HCT116 (cell line): ENCODE measurements at regions not wholly inside any gene's neighbourhood (a gene's known extent, or its start where the extent isn't known, plus 50 kb on each side); places are given as distances from the start of the nearest gene placed in this dataset.

ENCODE experiments used
- ATAC-seq: fragments of 200-7000 bp; cut with Tn5 transposase; 2 replicates; pipeline ENCODE4 v1.9.1; 2020; ENCODE audit warnings: mild to moderate bottlenecking, moderate library complexity
- BruUV-seq: library from RNA; stranded (reverse); fragments of 400-500 nt; replicated peaks from 2 replicates; lab custom pipeline; 2021; lab: Mats Ljungman, UMichigan
- CTCF ChIA-PET: fragments of 300-600 bp; sonication (Branson Sonifier 250); formaldehyde crosslinking; loops from one replicate; lab custom pipeline; 2021; ENCODE audit warnings: antibody characterized with exemption; lab: Charles Lee
- POLR2A ChIA-PET: fragments of 300-600, 350-600 bp; sonication (Branson Sonifier 250); formaldehyde crosslinking; loops from one replicate; lab custom pipeline; 2021; ENCODE audit warnings: antibody characterized with exemption; lab: Charles Lee
- RAD21 ChIA-PET, 2 experiments: fragments of 300-600 bp; sonication (Branson Sonifier 250); formaldehyde crosslinking; loops; one replicate each; lab custom pipeline; 2023; ENCODE audit warnings: low total read pairs in 2 of 2; ENCODE audit not compliant: uncharacterized antibody in 2 of 2, unreplicated experiment in 2 of 2, low non-redundant PET in 1 of 2; lab: Charles Lee
- DNase-seq: peaks from one replicate; pipeline ENCODE4 v3.0.0-alpha.2; 2010; ENCODE audit warnings: low read depth, low spot score
- H2AFZ ChIP-seq: fragments of 200-600 bp; shearing (Covaris generic), sonication (generic); 2 replicates; pipeline ENCODE4 v1.6.1; 2017; ENCODE audit warnings: low read depth, mixed run types, mixed read lengths, antibody characterized with exemption, low read length; ENCODE audit not compliant: poor library complexity, severe bottlenecking
- H3K27ac ChIP-seq: 2 replicates; pipeline ENCODE4 v1.5.1; 2012; ENCODE audit warnings: low read depth, low read length
- H3K27me3 ChIP-seq: fragments of 200-600 bp; sonication (generic); 2 replicates; pipeline ENCODE4 v1.6.1; 2016; ENCODE audit warnings: mixed run types, low read length, mixed read lengths; ENCODE audit not compliant: insufficient read depth
- H3K36me3 ChIP-seq, 2 experiments: fragments of 200-500 bp in 1 of 2; fragments of 200-600 bp in 1 of 2; sonication (Bioruptor generic) in 1 of 2; sonication (generic) in 1 of 2; 2 replicates each; pipeline versions ENCODE4 v1.5.1 to v1.6.1; 2014 to 2016; ENCODE audit warnings: low read length in 2 of 2, inconsistent platforms in 1 of 2, mixed read lengths in 1 of 2, mixed run types in 1 of 2; ENCODE audit not compliant: insufficient read depth in 2 of 2, control insufficient read depth in 1 of 2
- H3K4me1 ChIP-seq, 2 experiments: fragments of 200-600 bp in 1 of 2; sonication (generic) in 1 of 2; 2 replicates each; pipeline versions ENCODE4 v1.5.1 to v1.6.1; 2012 to 2017; ENCODE audit warnings: low read length in 2 of 2, inconsistent platforms in 1 of 2, mild to moderate bottlenecking in 1 of 2, mixed read lengths in 1 of 2, mixed run types in 1 of 2, moderate library complexity in 1 of 2; ENCODE audit not compliant: insufficient read depth in 2 of 2, control insufficient read depth in 1 of 2
- H3K4me2 ChIP-seq: fragments of 200-600 bp; sonication (generic); 2 replicates; pipeline ENCODE4 v1.6.1; 2017; ENCODE audit warnings: mixed run types, low read length, mixed read lengths
- H3K4me3 ChIP-seq, 2 experiments: fragments of 200-600 bp in 1 of 2; sonication (generic) in 1 of 2; replicated peaks in 1 of 2; 2 replicates each; pipeline ENCODE4 v1.5.1; 2011 to 2016; ENCODE audit warnings: low read length in 2 of 2, control low read depth in 1 of 2, low read depth in 1 of 2, mild to moderate bottlenecking in 1 of 2, mixed read lengths in 1 of 2, mixed run types in 1 of 2
- H3K79me2 ChIP-seq: fragments of 200-600 bp; sonication (generic); 2 replicates; pipeline ENCODE4 v1.6.1; 2017; ENCODE audit warnings: mild to moderate bottlenecking, mixed run types, low read length, moderate library complexity, mixed read lengths; ENCODE audit not compliant: insufficient read depth
- H3K9ac ChIP-seq: fragments of 200-600 bp; sonication (generic); 2 replicates; pipeline ENCODE4 v1.6.1; 2016; ENCODE audit warnings: low read length, mixed read lengths
- H3K9me2 ChIP-seq: fragments of 200-600 bp; sonication (generic), shearing (Covaris generic); 2 replicates; pipeline ENCODE4 v1.6.1; 2017; ENCODE audit warnings: mixed run types, mild to moderate bottlenecking, moderate library complexity; ENCODE audit not compliant: insufficient read depth
- H3K9me3 ChIP-seq, 2 experiments: fragments of 200-500 bp in 1 of 2; fragments of 200-600 bp in 1 of 2; sonication (Bioruptor generic) in 1 of 2; sonication (generic) in 1 of 2; 2 replicates each; pipeline ENCODE4 v1.6.1; 2014 to 2017; ENCODE audit warnings: low read length in 2 of 2, mixed read lengths in 2 of 2, inconsistent platforms in 1 of 2, low read depth in 1 of 2, mild to moderate bottlenecking in 1 of 2, mixed run types in 1 of 2, moderate library complexity in 1 of 2; ENCODE audit not compliant: control insufficient read depth in 1 of 2, insufficient read depth in 1 of 2
- H4K20me1 ChIP-seq: fragments of 200-600 bp; sonication (generic), shearing (Covaris generic); 2 replicates; pipeline ENCODE4 v1.6.1; 2017; ENCODE audit warnings: mixed run types, mild to moderate bottlenecking, moderate library complexity; ENCODE audit not compliant: insufficient read depth
- CBX3 ChIP-seq: IDR thresholded peaks from 2 replicates; pipeline ENCODE4 v1.6.1; 2012; ENCODE audit warnings: low read depth
- EZH2 ChIP-seq: fragments of 200-600 bp; sonication (generic); IDR thresholded peaks from 2 replicates; pipeline ENCODE4 v1.6.1; 2017; ENCODE audit warnings: antibody characterized with exemption, mixed run types
- EZH2phosphoT487 ChIP-seq: fragments of 200-600 bp; IDR thresholded peaks from 2 replicates; pipeline ENCODE4 v1.6.1; 2018; ENCODE audit warnings: antibody characterized with exemption, borderline replicate concordance
- RAD21 ChIP-seq: IDR thresholded peaks from 2 replicates; pipeline ENCODE4 v1.6.1; 2012; ENCODE audit warnings: low read depth, mild to moderate bottlenecking
- SIN3A ChIP-seq: IDR thresholded peaks from 2 replicates; pipeline ENCODE4 v1.6.1; 2012; ENCODE audit warnings: low read depth
- SP1 ChIP-seq: IDR thresholded peaks from 2 replicates; pipeline ENCODE4 v1.6.1; 2012; ENCODE audit warnings: low read depth
- SRF ChIP-seq: IDR thresholded peaks from 2 replicates; pipeline ENCODE4 v1.6.1; 2012; ENCODE audit warnings: low read depth
- TCF7L2 ChIP-seq: IDR thresholded peaks from 2 replicates; pipeline ENCODE4 v1.7.0; 2011; ENCODE audit warnings: borderline replicate concordance, inconsistent platforms; ENCODE audit not compliant: insufficient read depth, insufficient read length; ENCODE audit errors: extremely low read depth
- YY1 ChIP-seq: IDR thresholded peaks from 2 replicates; pipeline ENCODE4 v1.6.1; 2011; ENCODE audit warnings: low read length, low read depth, moderate library complexity, mild to moderate bottlenecking; ENCODE audit not compliant: insufficient replicate concordance; ENCODE audit errors: extremely low read depth
- ZNF274 ChIP-seq: fragments of 200-500 bp; sonication (Bioruptor generic); IDR thresholded peaks from 2 replicates; pipeline ENCODE4 v1.6.1; 2014; ENCODE audit warnings: mild to moderate bottlenecking, low read depth, low read length, inconsistent platforms
- intact Hi-C: fragments of 100-400 bp; cut with micrococcal nuclease; formaldehyde crosslinking; loops from 2 replicates; pipeline ENCODE4 v1.10.0; 2022
- TF ChIP-seq, protein P1 (sequence below): IDR thresholded peaks from 2 replicates; pipeline ENCODE4 v1.6.1; 2012
- TF ChIP-seq, protein P2 (sequence below): IDR thresholded peaks from 2 replicates; pipeline ENCODE4 v1.6.1; 2011; ENCODE audit warnings: mild to moderate bottlenecking, low read length, moderate library complexity; ENCODE audit not compliant: insufficient replicate concordance; ENCODE audit errors: extremely low read depth
- TF ChIP-seq, protein P3 (sequence below), 3 experiments: fragments of 200-600 bp in 1 of 3; sonication (generic) in 1 of 3; IDR thresholded peaks in 2 of 3; conservative IDR thresholded peaks in 1 of 3; 2 replicates each; pipeline ENCODE4 v1.5.1; 2012 to 2017; ENCODE audit warnings: low read depth in 2 of 3, low read length in 2 of 3, antibody characterized with exemption in 1 of 3, borderline replicate concordance in 1 of 3, control low read depth in 1 of 3, mild to moderate bottlenecking in 1 of 3, mixed read lengths in 1 of 3, mixed run types in 1 of 3, moderate library complexity in 1 of 3; ENCODE audit not compliant: insufficient read depth in 1 of 3

DNA sequence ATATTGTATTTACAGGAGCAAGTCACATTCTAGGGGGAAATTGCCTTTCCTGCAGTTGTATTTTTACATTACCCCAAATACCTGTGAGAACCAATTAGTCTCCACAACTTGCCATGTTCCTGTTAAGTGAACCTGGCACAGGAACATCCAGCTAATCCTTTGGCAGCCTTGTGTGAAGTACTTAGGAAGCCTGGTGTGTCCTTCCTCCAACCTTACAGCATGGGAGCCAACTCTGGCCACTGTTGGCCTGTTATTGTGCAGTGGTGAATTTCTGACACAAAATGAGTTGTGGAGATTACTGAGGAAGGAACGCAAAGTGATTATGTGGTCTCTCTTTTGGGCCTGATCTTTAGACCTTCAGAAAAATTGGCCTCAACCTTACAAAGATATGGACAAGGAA is 238.0 kb upstream of the PITX2 start:
- Histone ChIP-seq H2AFZ (no peak overlapping the region), H3K4me1 (no peaks in the 10 kb centered on the region; a peak in 1 of 4 replicates), H3K9me3 (no peaks in the 10 kb centered on the region), H3K79me2 (no peaks in the 10 kb centered on the region), H3K4me2 (no peak overlapping the region), H3K9ac (no peak overlapping the region), H3K9me2 (0 out of 2 replicates have a peak, but pooled peaks cover 4% of the 10 kb centered on the region), H4K20me1 (no peaks in the 10 kb centered on the region), H3K27me3 (no peaks in the 10 kb centered on the region), H3K36me3 (no peaks in the 10 kb centered on the region), H3K27ac (no peak overlapping the region), H3K4me3 (no peak overlapping the region)
- TF ChIP-seq, protein P1, sequence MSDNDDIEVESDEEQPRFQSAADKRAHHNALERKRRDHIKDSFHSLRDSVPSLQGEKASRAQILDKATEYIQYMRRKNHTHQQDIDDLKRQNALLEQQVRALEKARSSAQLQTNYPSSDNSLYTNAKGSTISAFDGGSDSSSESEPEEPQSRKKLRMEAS, result no peak
- TF ChIP-seq RAD21, result no peak
- TF ChIP-seq SRF, result no peak
- TF ChIP-seq, protein P2, sequence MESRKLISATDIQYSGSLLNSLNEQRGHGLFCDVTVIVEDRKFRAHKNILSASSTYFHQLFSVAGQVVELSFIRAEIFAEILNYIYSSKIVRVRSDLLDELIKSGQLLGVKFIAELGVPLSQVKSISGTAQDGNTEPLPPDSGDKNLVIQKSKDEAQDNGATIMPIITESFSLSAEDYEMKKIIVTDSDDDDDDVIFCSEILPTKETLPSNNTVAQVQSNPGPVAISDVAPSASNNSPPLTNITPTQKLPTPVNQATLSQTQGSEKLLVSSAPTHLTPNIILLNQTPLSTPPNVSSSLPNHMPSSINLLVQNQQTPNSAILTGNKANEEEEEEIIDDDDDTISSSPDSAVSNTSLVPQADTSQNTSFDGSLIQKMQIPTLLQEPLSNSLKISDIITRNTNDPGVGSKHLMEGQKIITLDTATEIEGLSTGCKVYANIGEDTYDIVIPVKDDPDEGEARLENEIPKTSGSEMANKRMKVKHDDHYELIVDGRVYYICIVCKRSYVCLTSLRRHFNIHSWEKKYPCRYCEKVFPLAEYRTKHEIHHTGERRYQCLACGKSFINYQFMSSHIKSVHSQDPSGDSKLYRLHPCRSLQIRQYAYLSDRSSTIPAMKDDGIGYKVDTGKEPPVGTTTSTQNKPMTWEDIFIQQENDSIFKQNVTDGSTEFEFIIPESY, result no peak
- TF ChIP-seq CBX3, result no peak
- no peak for TF ChIP-seq SIN3A
- no peak for TF ChIP-seq YY1
- TF ChIP-seq, protein P3, sequence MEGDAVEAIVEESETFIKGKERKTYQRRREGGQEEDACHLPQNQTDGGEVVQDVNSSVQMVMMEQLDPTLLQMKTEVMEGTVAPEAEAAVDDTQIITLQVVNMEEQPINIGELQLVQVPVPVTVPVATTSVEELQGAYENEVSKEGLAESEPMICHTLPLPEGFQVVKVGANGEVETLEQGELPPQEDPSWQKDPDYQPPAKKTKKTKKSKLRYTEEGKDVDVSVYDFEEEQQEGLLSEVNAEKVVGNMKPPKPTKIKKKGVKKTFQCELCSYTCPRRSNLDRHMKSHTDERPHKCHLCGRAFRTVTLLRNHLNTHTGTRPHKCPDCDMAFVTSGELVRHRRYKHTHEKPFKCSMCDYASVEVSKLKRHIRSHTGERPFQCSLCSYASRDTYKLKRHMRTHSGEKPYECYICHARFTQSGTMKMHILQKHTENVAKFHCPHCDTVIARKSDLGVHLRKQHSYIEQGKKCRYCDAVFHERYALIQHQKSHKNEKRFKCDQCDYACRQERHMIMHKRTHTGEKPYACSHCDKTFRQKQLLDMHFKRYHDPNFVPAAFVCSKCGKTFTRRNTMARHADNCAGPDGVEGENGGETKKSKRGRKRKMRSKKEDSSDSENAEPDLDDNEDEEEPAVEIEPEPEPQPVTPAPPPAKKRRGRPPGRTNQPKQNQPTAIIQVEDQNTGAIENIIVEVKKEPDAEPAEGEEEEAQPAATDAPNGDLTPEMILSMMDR (IDR thresholded peaks at IDR 0.05 in 2 of 3, conservative IDR thresholded peaks at IDR 0.05 in 1 of 3; ENCODE audit: borderline replicate concordance in 1 of 3, insufficient read depth in 1 of 3, low read depth in 2 of 3, low read length in 2 of 3), result no peak
- no peak for TF ChIP-seq EZH2phosphoT487
- TF ChIP-seq TCF7L2, result no peak
- no peak for TF ChIP-seq ZNF274
- no peak for TF ChIP-seq EZH2
- no peak for TF ChIP-seq SP1
- ChIA-PET RAD21 (no interaction called here), POLR2A (no interaction called here), CTCF (no interaction called here)
- intact Hi-C loops, result no loop called here
- no peak for DNase-seq
- ATAC-seq, result no peak
- BruUV-seq, result no TSS peak
